WI38 (cell line): ENCODE measurements at regions not wholly inside any gene's neighbourhood (a gene's known extent, or its start where the extent isn't known, plus 50 kb on each side); places are given as distances from the start of the nearest gene placed in this dataset.

Experiments used
- H3K4me3 ChIP-seq: 2 replicates; pipeline ENCODE4 v1.5.1; 2011; ENCODE audit warnings: low read depth, mild to moderate bottlenecking, control low read depth, low read length
- TF ChIP-seq, protein P1 (sequence below): IDR thresholded peaks from 2 replicates; pipeline ENCODE4 v1.5.1; 2012; ENCODE audit warnings: low read depth, mild to moderate bottlenecking, control low read depth, low read length

DNA sequence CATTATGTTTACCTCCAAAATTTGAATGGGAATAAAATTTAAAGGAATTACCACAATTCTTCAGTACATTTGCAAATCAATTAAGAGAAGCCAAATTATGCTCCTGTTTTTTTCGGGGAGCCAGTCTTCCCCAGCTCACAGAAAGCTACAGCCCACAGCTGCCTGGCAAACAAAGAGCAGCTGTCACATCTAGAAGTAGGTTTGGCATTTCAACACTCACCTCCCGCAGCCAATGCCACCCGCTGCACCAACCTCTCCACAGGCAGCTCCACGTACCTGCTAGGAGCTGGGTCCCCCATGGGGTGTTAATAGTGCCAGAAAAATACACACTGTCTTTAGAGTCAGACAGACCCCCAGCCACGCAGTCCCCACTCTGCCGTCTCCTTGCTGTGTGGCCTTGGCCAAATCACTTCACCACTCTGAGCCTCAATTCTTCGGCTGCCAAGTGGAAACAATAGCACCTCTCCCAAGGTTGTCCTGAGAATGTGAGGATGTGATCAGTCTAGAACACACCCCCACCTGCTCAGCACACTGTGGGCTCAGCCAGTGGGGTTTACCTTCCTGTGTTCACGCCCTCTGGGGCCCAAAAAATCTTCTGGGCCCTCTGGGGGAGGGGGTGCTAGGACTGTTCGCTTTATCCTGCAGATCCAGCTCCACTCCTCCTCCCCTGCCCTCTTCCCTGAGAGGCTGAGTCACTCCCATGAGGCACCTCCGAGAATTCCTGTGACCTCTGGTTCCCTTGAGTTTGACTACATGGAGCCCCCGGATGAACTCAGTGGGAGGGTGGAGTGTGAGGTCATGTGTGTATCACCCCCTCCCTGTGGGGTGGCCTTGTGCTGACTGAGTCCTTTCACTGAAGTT, 204.3 kb upstream of the GRIK3 start:
- TF ChIP-seq, protein P1, sequence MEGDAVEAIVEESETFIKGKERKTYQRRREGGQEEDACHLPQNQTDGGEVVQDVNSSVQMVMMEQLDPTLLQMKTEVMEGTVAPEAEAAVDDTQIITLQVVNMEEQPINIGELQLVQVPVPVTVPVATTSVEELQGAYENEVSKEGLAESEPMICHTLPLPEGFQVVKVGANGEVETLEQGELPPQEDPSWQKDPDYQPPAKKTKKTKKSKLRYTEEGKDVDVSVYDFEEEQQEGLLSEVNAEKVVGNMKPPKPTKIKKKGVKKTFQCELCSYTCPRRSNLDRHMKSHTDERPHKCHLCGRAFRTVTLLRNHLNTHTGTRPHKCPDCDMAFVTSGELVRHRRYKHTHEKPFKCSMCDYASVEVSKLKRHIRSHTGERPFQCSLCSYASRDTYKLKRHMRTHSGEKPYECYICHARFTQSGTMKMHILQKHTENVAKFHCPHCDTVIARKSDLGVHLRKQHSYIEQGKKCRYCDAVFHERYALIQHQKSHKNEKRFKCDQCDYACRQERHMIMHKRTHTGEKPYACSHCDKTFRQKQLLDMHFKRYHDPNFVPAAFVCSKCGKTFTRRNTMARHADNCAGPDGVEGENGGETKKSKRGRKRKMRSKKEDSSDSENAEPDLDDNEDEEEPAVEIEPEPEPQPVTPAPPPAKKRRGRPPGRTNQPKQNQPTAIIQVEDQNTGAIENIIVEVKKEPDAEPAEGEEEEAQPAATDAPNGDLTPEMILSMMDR, result no peak
- no peak overlapping the region for H3K4me3 ChIP-seq

DNA sequence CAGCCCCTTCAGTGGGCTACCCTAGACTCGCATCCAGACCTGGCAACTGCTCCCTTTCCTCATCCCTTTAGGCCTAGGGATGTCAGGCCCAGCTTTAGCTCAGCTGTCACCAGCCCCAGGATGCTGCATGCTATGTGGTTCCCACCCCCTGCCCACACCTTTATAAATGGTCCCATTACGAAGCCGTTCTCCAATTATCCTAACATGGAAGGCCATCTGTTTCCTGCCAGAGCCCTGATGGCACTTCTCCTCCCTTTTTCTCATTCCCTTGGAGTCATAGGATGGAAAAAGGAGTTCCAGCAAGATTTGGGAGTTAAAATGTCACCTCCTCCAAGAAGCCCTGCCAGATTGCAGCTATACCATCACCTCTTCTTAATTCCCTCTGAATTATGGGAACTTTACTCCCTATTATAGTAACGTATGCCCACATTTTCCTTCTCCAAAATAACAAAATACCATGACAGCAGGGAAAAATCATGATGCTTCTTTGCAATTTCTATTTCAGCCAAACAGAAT, 205.0 kb upstream of the GRIK3 start:
- TF ChIP-seq, protein P1, result no peak
- H3K4me3 ChIP-seq, result no peak overlapping the region

DNA sequence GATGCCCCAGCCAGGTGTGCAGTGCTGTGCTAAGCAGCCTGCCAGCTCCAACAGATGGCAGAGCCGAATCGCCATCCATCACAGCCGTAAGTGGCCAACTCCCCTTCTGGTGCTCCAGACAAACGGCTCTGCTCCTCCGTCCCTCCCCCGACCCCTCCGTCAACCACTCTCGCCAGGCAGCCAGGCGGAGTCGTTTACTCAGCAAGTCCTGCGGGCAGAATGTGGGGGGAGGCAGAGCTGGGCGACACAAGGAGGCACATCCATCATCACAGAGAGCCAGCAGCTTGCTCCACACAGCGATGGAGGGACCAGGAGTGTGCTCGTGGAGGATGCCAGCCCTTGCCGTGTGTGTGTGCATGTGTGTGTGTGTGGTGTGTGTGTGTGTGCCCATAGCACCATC, 206.6 kb upstream of the GRIK3 start:
- TF ChIP-seq, protein P1, result no peak
- no peak overlapping the region for H3K4me3 ChIP-seq

DNA sequence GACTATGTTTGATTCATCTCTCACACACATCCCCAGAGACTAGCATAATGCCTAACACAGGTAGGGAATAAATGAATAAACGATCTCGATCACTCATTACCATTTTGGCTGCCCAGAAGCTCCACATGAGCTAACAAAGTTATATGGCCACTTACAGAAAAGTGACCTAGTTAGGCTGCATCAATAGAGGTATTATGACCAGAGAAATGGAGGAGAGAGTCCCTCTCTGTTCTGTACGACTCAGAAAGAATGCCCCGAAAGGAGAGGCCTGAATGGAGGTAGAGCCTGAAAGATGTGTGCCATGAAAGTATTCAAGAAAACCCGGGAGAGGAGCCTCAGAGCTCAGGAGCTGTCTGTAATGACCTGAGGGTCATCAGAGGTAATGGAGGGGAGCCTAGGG, 208.2 kb upstream of the GRIK3 start:
- TF ChIP-seq, protein P1, result no peak

DNA sequence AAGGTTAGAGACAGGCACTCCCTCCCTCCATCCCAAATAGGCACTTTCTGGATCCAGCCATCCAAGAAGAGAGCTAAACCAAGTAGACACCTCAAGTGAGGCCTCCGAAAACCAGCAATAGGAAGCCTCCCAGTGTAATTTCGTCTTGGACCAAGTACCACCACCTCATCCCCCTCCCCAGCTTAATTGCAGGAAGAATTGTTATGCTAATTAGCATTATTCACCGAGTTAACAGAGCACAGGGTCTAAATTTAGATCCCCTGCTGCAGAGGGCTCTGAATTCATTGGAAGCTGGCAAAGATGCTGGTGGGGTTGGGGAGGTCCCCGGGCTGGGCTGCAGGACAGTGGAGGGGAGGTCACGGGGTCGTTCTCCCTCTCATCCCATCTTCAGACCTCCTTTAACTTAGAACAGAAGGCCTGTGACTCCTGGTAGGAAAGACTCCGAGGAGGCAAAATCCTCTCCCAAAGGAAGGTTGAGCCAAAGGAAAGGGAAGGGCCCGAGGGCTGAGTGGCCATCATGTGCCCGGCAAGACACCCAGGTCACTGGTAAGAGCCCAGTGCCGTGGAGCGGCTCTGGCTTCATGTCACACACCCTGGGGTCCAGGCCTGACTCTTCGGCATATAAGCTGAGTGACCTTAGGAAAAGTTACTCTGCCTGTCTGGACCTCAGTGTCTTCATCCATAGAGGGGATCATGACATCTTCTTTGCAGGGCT, 209.2 kb upstream of the GRIK3 start:
- no peak overlapping the region for H3K4me3 ChIP-seq
- TF ChIP-seq, protein P1, result no peak

More for the DNA sequence above, 208.2 kb upstream of the GRIK3 start:
- H3K4me3 ChIP-seq, result no peak overlapping the region

DNA sequence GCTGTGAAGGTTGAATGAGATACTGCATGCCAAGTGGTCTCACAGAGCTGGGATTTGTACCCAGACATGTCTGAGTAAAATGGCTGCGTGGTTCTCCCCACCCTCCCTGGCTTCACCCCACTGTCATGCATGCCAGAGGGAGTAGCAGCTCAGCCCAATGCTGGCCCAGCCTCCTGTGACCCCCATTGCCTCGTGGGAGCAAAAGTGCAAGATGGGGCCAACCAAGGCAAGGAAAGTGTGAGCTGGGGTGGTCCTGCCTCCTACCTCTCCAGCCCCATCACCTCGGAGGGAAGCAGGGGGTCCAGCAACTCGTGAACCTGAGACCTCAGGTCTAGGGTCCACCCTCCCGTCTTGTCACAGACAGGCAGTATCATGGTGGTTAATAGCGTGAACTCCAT, 209.8 kb upstream of the GRIK3 start:
- TF ChIP-seq, protein P1, result no peak
- no peak overlapping the region for H3K4me3 ChIP-seq

DNA sequence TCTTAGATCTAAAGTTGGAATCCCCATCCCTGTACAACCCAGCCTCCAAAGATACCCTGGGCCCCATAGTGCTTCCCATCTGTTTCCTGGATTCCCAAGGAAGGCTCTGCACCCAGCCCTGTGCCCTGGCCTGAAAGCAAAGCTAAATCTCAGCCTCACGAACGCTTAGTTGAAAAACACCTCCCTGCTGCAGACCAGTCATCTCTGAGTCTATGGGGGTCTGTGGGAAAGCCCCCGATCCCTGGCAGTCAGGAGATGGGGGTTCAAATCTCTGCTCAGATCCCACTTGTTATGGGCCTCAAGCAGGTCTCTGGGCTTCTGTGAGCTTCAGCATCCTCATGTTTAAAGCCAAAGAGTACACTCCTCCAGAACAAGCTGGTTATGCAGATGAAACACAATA, 210.5 kb upstream of the GRIK3 start:
- no peak overlapping the region for H3K4me3 ChIP-seq
- TF ChIP-seq, protein P1, result no peak
